IPS DF 6.9 (cell line): ENCODE measurements at regions not wholly inside any gene's neighbourhood (a gene's known extent, or its start where the extent isn't known, plus 50 kb on each side); places are given as distances from the start of the nearest gene placed in this dataset.
"Not testable (repeated sequence)": the region's sequence is repeated elsewhere in the genome, so short reads cannot be mapped to it uniquely, and the experiment has no call there.

Experiments
- DNase-seq: peaks from one replicate; pipeline ENCODE4 v3.0.0-alpha.2; 2013; ENCODE audit warnings: low read depth, low spot score
- H3K27ac ChIP-seq: one replicate; pipeline ENCODE4 v1.5.1; 2013; ENCODE audit warnings: low read length, control low read depth
- H3K27me3 ChIP-seq: 2 replicates; pipeline ENCODE4 v1.6.1; 2013; ENCODE audit warnings: mild to moderate bottlenecking, low read length; ENCODE audit not compliant: control insufficient read depth, insufficient read depth
- H3K36me3 ChIP-seq: 2 replicates; pipeline ENCODE4 v1.6.1; 2013; ENCODE audit warnings: low read length; ENCODE audit not compliant: control insufficient read depth, insufficient read depth
- H3K4me1 ChIP-seq: 2 replicates; pipeline ENCODE4 v1.6.1; 2013; ENCODE audit warnings: low read length; ENCODE audit not compliant: control insufficient read depth, insufficient read depth
- H3K4me3 ChIP-seq: 2 replicates; pipeline ENCODE4 v1.5.1; 2013; ENCODE audit warnings: mild to moderate bottlenecking, low read length
- H3K9me3 ChIP-seq: 2 replicates; pipeline ENCODE4 v1.6.1; 2013; ENCODE audit warnings: low read length, inconsistent platforms; ENCODE audit not compliant: control insufficient read depth, insufficient read depth
- WGBS: extraction: QIAGEN DNeasy Blood & Tissue Kit; methylation state at CpG from one replicate; pipeline ENCODE4 v1.1.7; 2013; ENCODE audit warnings: mixed read lengths, missing lambda C conversion rate; ENCODE audit not compliant: insufficient read length, insufficient coverage; 5-methylcytosine and 5-hydroxymethylcytosine counted together

DNA sequence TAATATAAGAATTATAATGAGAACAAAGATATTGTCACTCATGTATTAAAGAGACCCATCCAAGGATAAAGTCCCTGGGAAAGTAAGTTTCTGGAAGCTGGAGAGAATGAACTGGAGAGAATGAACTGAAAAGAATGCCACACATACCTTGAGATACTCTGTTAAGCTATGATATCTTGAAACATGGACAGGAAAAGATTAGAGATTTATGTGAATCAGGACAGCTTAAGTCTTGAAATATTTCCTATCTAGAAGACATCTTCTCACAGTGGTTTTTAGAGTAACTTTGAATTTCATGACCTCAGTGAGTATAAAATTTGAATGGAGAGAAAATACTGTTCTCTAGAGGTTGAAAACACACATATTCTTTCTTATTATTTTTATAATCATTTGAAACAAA, 201.3 kb upstream of the HMCN1 start:
- Histone ChIP-seq H3K36me3 (no peaks in the 10 kb centered on the region), H3K4me1 (0 out of 2 replicates have a peak, but pooled peaks cover 1% of the 10 kb centered on the region), H3K9me3 (no peaks in the 10 kb centered on the region), H3K27me3 (no peaks in the 10 kb centered on the region), H3K27ac (no peak overlapping the region), H3K4me3 (no peak overlapping the region)
- DNase-seq, result no peak

DNA sequence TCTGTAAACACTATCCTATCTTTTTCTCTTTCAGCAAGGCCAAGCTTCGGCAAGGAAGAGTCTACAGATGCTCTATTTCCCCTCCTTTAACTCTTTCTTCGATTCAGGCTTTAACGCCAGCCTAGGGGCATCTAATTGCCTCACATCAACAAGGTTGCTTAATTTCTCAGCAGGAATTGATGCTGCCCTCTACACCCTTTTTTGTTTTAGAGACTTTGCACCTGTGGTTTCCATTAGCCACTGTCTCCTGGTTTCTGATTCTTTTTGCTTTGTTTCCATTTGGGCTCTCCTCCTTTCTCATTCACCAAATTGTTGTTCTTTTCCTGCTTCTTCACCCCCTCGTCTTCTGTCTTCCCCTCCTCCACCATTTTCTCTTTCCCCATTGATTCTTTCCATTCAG, 202.4 kb upstream of the HMCN1 start:
- WGBS, result no CpG with 5 or more reads among the region's 4 CpGs
- no peaks in the 10 kb centered on the region for H3K36me3 ChIP-seq

DNA sequence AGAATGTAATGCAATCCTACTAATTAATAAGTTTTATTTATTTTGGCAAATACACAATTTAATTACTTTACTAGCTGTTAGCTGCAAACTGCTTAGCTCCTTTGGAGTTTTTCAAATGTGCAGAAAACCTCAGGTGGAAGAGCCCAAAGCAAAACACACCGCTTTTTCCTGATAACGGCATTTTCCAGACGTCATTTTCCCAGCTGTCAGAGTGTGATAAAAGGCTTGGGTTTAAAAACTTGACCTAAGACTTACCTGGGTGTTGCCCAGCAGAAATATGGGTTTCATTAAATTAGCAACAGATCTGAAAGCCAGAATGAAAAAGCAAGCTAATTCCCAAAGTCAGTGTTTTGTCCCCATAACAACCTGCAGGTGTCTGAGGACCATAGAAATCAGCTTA, 204.0 kb upstream of the HMCN1 start:
- DNase-seq, result no peak
- Histone ChIP-seq H3K27me3 (no peaks in the 10 kb centered on the region), H3K36me3 (no peaks in the 10 kb centered on the region), H3K4me3 (no peak overlapping the region), H3K9me3 (no peaks in the 10 kb centered on the region), H3K4me1 (no peaks in the 10 kb centered on the region), H3K27ac (no peak overlapping the region)
- WGBS, result no CpG with 5 or more reads among the region's 3 CpGs

More for the DNA sequence above, 202.4 kb upstream of the HMCN1 start:
- H3K27ac ChIP-seq, result no peak overlapping the region
- H3K4me3 ChIP-seq, result no peak overlapping the region
- no peaks in the 10 kb centered on the region for H3K4me1 ChIP-seq
- H3K9me3 ChIP-seq, result no peaks in the 10 kb centered on the region
- DNase-seq, result no peak
- no peaks in the 10 kb centered on the region for H3K27me3 ChIP-seq

DNA sequence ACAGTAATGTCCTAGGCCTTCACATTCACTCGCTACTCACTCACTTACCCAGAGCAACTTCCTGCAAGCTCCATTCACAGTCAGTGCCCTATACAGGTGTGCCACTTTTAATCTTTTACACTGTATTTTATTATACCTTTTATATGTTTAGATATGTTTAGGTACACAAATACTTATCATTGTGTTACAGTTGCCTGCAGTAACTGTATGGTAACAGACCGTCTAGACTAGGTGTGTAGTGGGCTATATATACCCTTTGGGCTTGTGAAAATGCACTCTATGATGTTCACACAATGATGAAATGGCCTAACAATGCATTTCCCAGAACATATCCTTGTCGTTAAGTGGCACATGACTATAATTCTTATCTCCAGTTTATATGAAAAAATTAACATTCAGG, 204.5 kb upstream of the HMCN1 start:
- Histone ChIP-seq H3K9me3 (no peaks in the 10 kb centered on the region), H3K4me1 (no peaks in the 10 kb centered on the region), H3K36me3 (no peaks in the 10 kb centered on the region), H3K27ac (no peak overlapping the region), H3K27me3 (no peaks in the 10 kb centered on the region), H3K4me3 (no peak overlapping the region)
- DNase-seq, result no peak
- WGBS, result no CpG with 5 or more reads among the region's 3 CpGs

DNA sequence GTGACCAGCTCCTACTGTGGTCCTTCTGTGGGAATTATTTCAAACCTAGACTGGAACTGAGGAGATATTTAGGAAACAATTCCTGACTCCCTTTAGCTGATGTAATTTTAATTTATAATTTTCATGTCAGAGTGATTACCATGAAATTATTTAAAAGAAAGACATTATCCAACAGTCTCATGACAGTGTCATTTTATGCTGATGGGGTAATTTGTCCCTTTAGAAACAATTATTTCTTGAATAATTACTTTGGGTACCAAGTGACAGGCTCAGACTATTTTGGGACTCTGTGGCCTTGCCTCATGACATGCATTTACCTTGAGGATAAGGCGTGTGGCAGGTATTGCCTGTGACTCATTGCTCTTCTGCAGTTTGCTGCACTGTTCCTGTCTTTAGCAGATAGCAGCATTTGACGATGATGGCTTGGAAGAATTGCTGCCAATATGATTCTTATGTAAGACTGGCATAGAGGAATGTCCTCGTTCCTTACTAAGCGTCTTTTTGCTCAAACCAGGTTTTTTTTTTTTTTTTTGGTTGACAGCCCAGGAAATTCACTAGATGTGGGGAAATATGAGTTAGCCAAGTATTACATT, 206.0 kb upstream of the HMCN1 start:
- H3K9me3 ChIP-seq, result no peaks in the 10 kb centered on the region

DNA sequence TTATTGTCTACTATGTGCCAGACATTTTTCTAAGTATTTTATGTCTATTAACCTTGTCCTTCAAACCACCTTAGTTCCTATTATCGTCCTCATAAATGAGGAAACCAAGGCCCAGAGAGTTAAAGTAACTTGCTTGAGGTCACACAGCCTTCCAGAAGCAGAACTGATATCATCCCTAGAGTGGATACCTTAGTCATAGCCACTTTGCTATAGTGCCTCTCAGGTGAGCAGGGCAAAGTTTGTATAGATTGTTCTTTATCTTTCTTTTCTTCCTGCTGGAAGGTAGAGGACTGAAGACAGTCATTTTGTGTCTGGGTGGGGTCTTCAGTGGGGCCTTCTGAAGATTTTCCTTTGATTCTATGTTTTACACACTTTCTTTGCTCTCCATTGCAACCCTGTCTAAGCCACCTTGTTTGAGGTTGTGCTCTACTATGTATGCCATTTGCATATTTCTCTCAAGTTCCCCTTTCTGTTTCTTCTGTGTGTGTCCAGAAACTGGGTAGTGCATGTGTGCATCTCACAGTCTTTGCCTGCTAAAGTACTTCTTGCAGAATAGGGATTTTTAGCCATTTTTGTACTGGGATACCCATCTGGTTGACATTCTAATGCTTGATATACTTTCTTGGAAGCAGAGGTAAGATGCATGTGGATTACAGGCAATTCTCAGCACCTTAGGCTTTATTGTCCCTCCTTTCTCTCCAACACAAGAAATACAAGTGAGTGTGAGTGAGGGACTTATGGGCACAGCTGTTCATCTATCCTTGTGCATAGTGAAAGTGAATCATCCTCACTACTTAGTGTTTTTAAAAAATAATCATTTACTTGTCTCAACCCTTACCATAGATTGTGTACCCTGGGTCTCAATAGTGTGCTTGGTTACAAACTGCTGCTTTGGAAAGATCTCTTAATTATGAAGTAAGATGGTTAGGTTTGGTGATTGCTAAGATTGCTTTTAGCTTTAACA, 207.6 kb upstream of the HMCN1 start:
- Histone ChIP-seq H3K36me3 (no peaks in the 10 kb centered on the region), H3K27me3 (no peaks in the 10 kb centered on the region), H3K27ac (no peak overlapping the region), H3K4me1 (no peaks in the 10 kb centered on the region), H3K4me3 (no peak overlapping the region), H3K9me3 (no peaks in the 10 kb centered on the region)
- no CpG with 5 or more reads among the region's 1 CpG for WGBS
- no peak for DNase-seq

More for the DNA sequence above, 206.0 kb upstream of the HMCN1 start:
- H3K4me3 ChIP-seq, result no peak overlapping the region
- H3K27ac ChIP-seq, result no peak overlapping the region
- DNase-seq, result no peak
- WGBS, result no CpG with 5 or more reads among the region's 4 CpGs
- H3K4me1 ChIP-seq, result no peaks in the 10 kb centered on the region
- H3K36me3 ChIP-seq, result no peaks in the 10 kb centered on the region
- H3K27me3 ChIP-seq, result no peaks in the 10 kb centered on the region

DNA sequence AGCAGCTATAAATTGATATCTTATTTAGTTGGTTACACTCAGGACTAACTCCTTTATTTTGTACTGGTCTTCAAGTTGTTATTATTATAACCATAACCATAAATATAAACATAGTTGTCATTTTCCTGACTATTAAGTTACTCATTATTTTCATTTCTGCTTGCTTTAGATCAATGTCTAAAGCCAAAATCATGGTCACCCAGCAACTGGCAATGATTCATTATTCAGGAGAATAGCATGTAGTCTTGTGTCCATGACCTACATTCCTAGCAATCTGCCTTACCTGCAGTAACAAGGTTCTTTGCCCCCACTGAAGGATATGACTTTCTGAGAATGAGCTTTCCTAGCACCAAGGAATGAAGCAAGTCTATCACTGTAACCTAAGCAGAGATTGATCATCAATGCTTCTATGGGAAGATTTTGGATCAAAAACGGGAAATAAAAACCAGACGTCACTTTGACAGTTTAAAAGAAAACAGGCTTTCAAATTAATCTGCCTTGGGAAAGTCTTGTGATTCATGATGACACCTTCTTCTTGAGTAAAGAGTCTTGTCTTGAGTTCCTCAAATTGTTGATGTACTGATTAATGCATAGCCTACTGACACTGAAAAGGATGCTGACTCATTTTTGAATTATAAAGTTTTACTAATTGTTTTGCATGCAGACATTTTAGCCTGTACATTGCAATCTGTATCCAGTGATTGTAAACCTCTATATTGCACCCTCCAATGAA, 203.3 kb upstream of the IVNS1ABP start:
- H3K4me3 ChIP-seq, result no peak overlapping the region
- no peaks in the 10 kb centered on the region for H3K27me3 ChIP-seq
- H3K4me1 ChIP-seq, result no peaks in the 10 kb centered on the region
- no peaks in the 10 kb centered on the region for H3K9me3 ChIP-seq
- WGBS, result no CpG with 5 or more reads among the region's 2 CpGs
- H3K36me3 ChIP-seq, result no peaks in the 10 kb centered on the region
- H3K27ac ChIP-seq, result no peak overlapping the region
- DNase-seq, result no peak

DNA sequence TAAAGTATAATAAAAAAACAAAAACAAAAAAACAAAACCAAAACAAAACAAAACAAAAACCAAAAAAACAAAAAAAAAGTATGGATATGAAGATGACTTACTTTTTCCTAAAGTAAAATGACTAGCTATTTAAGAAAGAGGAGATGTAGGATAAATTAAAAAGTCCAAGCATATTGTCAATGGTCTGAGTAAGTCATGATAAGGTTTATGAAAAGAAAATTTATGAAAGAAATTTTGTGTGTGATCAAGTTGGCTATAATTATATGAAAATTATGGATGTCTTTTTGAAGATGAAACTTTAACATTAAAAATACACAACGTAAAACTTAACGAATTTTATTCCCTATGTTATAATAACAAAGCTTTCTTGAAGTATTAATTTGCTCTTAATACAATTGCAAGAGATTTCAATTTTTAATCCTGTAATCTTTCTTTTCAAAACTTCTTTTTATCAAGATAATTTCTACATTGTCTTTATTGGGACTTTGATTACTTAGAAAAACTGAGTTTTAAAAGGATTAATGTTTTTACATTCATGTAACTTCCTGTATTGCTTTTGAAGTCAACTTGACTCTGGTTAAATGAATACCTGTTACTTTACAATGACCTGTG, 200.9 kb upstream of the IVNS1ABP start:
- Histone ChIP-seq H3K27me3 (no peaks in the 10 kb centered on the region), H3K9me3 (no peaks in the 10 kb centered on the region), H3K4me3 (no peak overlapping the region), H3K27ac (no peak overlapping the region), H3K4me1 (no peaks in the 10 kb centered on the region), H3K36me3 (no peaks in the 10 kb centered on the region)
- DNase-seq, result no peak
- WGBS, result no CpG with 5 or more reads among the region's 2 CpGs

DNA sequence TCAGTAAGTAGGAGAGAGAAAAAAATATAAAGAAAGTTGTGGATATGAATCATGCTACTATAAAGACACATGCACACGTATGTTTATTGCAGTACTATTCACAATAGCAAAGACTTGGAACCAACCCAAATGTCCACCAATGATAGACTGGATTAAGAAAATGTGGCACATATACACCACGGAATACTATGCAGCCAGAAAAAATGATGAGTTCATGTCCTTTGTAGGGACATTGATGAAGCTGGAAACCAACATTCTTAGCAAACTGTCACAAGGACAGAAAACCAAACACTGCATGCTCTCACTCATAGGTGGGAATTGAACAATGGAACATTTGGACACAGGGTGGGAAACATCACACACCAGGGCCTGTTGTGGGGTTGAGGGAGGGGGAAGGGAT, 200.3 kb upstream of the IVNS1ABP start:
- H3K36me3 ChIP-seq, DNase-seq, H3K4me1 ChIP-seq, H3K4me3 ChIP-seq, H3K27me3 ChIP-seq, H3K27ac ChIP-seq, H3K9me3 ChIP-seq: not testable (repeated sequence)
- WGBS, result no CpG with 5 or more reads among the region's 2 CpGs

DNA sequence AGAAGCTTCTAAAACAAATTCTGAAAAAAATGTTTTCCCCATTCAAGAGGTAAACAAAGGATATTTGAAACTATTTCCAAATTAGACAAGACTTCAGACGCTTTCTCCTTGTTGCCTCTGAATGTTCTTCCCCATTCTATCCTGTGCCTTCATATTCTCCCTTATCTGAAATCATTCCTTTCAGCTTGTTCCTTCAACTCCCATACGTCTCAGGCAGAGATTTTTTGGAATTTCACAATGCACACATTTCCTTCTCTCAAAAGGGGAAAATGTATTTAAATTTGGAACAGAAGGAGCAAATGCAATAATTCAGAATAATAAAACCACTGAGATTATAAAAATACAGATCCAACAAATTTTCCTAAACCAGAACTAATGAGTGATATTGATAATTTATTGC, 198.7 kb upstream of the IVNS1ABP start:
- H3K9me3 ChIP-seq, result no peaks in the 10 kb centered on the region
- H3K36me3 ChIP-seq, result no peaks in the 10 kb centered on the region
- H3K27ac ChIP-seq, result no peak overlapping the region
- no peaks in the 10 kb centered on the region for H3K4me1 ChIP-seq
- H3K4me3 ChIP-seq, result no peak overlapping the region
- H3K27me3 ChIP-seq, result no peaks in the 10 kb centered on the region
- no CpG with 5 or more reads among the region's 2 CpGs for WGBS
- no peak for DNase-seq
